Activated CD4-positive, alpha-beta T cell treated with anti-CD3 and anti-CD28 coated beads, Interleukin-2, amount 50 U/mL, for 24 hours (primary cell): ENCODE measurements at regions not wholly inside any gene's neighbourhood (a gene's known extent, or its start where the extent isn't known, plus 50 kb on each side); places are given as distances from the start of the nearest gene placed in this dataset.
"Not testable (repeated sequence)": the region's sequence is repeated elsewhere in the genome, so short reads cannot be mapped to it uniquely, and the experiment has no call there.

Source experiments
- DNase-seq, 2 donors: peaks; one replicate each; pipeline ENCODE4 v3.0.0-alpha.2; 2020; ENCODE audit warnings: low read depth in 1 of 2, low spot score in 1 of 2

DNA sequence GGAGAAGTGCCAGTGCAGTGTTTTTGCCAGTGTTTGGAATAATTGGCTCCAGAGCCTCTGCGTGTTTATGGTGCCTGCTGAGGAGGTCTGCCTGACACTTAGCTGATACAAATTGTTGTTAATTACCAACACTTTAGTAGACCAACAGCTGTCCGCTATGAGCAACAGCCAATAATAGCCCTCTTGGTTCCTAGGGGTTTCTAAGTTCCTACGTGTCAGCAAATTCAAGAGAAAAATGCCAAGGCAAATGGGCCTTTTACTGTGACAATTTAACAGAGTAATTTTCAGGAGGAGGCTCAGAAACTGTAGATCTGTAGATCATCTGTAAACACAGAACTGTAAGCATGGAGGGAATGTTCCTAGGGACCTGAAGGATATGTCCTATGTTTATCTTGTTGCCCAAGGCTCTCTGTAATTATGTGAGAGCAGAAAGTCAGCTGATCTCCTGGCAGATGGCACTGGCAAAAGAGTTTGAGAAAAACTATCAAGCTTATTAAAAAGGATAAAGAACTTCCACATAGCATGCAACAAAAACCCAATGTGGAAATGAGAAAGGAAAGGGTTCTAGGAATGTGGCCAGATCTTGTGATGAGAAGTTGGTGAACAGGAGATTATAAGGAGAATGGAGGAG, 157.7 kb downstream of the GJA1 start:
- DNase-seq, result no peak

DNA sequence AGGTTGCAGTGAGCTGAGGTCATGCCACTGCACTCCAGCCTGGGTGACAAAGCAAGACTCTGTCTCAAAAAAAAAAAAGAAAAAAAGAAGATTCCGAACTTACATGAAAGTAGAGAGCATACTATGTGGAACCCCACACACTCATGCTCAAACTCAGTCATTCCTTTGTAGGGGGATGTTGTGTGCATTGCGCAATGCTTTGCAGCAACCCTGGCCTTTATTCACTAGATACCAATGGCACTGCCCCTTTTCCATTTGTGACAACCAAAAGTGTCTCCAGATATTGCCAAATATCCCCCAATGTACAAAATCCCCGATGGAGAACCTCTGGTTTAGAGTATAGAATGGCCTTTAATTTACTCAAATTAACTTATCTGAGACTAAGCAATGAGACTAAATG, 158.6 kb downstream of the GJA1 start:
- no peak for DNase-seq

DNA sequence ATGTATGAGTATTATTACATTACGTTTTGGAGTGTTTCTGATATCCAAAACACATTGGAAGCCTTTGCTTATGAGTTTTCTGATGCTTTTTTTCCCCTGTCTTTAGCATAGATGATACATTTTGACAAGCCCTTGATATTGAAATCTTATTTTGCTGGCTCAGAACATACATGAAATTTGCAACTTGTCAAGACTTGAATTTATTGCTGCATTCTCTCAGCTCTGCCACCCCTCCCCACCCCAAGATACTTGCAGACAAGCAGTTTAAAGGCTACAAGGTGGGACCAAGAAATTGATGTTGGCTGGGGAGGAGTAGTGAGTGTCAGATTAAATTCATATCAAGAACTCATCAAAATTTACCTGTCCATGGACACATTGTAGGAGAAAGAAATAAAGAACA, 160.2 kb downstream of the GJA1 start:
- DNase-seq, result no peak

DNA sequence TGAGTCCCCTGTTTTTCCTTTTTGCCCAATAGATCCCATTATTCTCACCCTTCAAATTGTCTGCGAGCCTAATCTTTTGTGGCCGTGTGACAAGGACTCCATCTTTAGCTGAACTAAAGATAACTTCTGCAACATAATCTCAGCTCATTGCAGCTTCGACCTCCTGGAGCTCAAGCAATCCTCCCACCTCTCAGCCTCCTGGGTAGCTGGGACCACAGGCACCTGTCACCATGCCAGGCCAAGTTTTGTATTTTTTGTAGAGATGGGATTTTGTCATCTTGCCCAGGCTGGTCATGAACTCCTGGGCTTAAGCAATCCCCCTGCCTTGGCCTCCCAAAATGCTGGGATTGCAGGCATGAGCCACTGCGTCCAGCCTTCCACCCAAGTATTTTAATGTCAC, 161.0 kb downstream of the GJA1 start:
- no peak for DNase-seq

DNA sequence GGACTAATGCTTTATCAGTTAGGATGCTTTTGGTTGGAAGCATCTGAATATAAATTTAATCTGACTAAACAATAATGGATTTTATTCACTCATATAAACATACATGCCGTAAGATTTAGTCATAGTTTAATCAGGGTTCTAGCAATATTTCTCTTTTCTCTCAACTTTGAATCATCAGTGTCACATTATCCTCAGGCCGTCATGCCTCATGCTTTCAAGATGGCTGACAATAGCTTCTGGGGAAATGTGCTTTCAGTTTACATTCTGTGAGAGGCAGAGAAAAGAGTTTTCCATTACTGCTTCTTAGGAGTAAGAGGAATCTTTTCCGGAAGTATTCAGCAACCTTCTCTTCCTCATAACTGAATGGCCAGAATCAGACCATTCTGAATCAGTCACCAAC, 162.2 kb downstream of the GJA1 start:
- no peak for DNase-seq

DNA sequence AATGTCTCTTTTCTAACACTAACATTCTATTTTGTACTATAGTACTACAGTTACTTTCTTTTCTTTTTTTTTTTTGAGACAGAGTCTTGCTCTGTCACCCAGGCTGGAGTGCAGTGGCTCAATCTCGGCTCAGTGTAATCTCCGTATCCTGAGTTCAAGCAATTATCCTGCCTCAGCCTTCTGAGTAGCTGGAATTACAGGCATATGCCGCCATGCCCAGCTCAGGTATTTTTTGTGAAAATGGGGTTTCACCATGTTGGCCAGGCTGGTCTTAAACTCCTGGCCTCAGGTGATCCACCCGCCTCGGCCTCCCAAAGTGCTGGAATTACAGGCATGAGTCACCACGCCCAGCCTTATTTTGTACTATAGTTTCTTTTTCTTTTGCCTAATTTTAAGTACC, 163.9 kb downstream of the GJA1 start:
- not testable (repeated sequence) for DNase-seq

DNA sequence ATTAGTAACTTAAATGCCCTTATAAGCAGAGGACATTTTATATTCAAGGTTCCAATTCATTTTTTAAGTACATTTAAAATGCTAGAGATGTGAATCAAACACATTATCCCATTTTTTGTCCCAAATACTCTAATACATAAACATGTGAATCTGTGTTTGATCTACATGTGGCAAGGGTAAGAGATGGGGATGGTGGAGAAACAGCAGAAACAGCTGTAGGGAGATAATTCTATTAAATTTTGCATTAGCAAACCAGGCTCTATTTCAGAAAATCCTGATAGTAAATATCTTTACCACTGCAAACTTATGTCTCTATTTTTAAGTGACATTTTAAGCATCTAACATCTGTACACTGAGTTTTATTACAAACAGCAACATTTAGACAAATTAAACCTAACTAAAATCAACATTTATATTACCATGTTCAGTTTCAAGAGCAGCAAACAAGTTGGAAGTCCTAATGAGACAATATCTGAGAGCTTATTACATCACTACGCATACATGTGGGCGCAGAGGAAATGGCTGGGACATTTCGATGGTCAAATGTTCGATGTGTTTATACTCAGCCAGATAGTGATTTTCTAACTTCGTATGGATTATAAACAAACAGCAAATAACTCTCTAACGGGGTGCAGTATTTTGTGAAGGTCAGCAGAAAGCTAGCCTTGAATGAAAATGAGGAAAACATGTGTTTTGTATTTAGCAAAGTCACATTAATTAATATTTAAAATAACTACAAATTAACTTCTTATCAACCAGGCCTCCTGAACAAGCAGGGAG, 165.1 kb downstream of the GJA1 start:
- no peak for DNase-seq

DNA sequence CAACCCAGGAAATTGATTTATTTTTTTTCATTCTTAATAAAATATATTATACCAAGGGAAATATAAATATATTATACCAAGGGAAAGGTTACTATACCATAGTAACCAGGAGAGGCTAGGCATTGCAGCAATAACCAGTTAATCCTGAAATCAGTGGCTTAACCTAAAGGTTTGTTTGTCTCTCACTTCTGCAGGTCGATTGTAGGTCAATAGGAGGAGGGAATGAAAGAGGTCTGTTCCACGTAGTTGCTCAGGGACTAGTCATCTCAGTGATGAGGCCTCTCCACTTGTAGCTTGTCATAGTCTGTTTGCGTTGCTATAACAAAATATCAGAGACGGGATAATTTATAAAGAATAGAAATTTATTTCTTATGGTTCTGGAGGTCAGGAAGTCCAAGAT, 168.0 kb downstream of the GJA1 start:
- DNase-seq, result no peak

DNA sequence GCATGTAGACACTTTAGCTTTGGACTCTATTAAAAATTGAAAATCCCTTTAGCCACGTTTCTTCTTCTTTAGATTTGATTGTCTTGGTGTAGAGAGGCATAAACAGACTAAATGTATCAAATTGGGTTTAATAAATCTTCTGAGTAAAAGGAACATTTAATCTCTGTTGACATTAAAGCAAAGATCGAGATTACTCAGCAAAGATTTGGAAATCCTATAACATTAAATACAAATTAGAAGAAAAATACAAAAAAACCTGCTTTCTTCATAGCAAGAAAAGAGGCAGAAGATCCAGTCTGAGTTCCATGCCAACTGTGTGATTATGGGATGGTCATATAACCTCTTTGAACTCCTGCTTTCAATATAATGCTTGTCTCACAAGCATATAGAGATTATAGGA, 172.3 kb downstream of the GJA1 start:
- DNase-seq, result no peak

DNA sequence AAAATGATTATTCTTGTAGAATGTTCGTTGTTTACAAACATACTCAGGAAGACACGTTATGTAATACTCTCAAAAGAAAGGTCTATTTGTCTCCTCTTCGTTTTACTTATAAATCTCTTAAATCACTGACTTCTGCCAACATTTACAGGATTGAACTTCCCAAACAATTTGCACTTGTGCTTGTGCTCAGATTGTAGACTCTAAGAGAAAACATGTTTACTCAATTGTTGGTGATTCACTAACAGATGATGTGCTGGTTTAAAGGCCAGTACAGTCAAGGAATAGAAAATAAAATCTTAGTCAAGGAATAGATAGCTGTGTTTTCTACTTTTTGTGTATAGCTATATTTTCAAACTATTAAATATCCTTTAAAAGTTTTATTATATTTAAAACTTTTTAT, 172.8 kb downstream of the GJA1 start:
- no peak for DNase-seq

DNA sequence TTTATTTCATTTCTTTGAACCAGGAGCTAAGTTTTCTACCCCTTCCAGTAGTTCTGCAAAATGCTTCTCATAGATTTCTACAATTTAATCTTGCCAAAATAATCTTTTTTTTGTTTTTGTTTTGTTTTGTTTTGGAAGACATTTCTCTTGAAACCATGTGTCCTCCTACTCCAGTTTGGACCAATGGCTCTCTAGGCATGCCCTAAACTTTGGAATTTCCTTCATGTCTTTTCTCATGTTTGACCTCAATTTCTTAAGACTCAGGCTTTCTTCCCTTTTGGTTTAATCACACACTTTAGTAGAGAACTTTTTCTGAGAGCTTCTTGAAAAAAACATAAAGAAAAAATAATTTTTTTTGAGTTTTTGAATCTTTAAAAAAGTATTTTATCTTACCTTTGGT, 173.8 kb downstream of the GJA1 start:
- DNase-seq, result no peak

DNA sequence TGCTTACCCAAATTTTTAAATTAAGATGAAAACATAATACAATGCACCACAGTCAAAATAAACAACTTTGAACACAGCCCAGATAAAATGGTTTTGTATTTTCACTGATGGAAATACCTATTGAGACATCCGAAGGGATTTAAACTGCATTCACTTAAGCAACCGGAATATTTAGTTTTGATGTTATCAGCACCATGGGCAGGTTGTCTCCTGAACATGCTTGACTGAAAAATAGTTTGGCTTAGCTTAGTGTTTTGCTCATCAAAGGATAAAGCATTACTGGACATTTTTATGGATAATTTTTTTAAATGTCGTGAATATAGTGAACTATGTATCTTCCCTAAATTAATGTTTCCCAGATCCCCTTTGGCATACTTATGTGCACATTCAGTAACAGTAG, 177.5 kb downstream of the GJA1 start:
- no peak for DNase-seq

DNA sequence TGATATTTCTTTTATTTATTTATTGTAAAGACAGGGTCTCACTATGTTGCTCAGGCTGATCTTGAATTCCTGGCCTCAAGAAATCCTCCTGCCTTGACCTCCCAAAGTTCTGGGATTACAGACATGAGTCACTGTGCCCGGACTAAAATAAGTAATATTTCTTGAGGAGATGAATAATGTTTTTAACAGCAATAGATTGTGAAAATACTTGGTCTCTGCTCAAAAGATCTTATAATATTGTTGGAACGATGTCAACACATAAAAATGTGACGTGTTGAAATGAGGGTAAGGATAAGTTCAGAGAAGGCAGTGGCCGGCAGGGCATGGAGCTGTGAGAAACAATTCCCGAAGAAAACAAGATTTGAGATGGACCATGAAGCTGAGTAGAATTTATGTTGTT, 178.7 kb downstream of the GJA1 start:
- no peak for DNase-seq

DNA sequence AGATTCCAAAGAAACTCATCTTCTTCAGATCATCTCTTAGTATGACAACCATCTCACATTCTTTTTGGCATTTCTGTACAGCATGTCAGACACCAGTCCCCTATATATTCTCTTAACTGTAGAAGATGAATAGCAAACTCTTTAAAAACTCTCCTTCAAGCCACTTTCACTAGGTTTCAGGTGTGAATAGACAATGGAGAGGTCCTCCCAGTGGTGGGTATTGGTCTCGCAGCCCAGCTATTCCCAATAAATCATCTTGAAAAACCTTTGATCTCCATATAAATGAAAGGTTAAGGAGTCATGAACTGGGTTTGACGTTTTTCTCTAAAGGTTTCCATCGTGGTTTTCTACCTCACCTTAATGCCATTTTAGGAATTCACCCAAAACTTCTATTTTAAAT, 180.0 kb downstream of the GJA1 start:
- DNase-seq, result no peak

DNA sequence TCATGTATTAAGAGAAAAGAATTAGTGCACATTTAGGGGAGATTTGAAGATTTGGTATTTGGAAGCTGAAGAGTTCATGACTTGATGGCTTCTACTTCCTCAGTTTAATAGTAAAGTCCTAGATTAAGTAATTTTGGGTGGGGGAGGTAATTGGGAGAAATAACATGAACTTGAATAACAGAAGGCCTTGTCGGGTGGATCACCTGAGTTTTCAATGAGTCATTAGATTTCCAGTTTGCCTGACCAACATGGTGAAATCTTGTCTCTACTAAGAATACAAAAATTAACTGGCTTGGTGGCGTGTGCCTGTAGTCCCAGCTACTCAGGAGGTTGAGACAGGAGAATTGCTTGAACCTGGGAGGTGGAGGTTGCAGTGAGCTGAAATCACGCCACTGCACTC, 181.0 kb downstream of the GJA1 start:
- DNase-seq, result no peak

DNA sequence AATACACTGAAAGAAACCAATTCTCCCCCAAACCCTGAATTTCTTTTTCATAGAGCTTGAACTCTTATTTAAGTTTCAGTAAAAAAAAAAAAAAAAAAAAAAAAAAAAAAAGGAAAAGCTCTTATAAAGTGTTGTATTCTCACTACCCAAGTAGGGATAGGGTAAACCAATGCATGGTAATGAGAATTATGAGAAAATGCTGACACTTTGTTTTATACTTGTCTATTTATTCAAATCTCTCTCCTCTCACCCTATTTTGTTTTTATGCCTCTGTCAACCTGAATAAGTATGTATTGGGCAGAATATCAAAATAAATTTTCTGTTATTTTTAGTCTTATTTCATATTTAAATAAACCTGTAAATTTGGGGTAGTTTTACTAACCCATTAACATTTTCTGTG, 181.9 kb downstream of the GJA1 start:
- no peak for DNase-seq

DNA sequence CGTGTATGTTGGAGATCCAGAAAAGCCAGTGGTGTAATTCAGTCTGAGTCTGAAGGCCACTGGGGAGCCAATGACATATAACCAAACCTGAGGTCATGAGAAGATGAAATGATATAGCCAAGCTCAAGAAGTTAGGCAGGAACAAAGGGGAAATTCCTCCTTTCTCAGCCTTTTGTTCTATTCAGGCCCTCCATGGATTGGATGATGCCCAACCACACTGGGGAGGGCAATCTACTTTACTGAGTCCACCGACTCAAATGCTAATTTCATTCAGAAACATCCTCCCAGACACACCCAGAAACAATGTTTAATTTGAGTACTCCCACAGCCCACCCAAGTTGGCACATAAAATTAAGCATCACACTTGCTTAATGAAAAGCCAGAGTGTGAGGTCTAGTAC, 183.6 kb downstream of the GJA1 start:
- no peak for DNase-seq

DNA sequence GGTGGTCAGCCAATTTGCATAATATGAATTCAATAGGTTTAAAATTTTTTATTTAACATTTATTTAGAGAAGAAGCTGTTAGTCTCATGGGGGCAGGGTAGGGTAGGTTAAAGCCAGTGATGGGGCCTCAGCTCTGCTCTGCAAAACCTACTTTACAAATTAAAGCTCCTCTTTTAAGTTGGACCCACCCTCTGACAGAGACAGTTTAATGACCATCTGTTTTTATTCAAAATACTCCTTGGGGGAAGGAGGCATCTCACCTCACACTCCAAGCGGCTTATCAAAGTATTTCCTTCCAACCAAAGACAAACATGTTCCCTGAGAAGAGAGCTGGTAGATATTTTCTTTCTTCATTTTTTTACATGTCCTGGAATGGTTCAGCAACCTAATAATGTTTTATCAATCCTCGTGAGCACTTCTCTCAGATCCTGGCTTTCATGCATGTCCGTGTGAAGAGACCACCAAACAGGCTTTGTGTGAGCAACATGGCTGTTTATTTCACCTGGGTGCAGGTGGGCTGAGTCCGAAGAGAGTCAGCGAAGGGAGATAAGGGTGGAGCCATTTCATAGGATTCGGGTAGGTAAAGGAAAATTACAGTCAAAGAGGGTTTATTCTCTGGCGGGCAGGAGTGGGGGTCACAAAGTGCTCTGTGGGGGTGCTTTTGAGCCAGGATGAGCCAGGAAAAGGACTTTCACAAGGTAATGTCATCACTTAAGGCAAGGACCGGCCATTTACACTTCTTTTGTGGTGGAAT, 184.7 kb downstream of the GJA1 start:
- DNase-seq, result no peak

DNA sequence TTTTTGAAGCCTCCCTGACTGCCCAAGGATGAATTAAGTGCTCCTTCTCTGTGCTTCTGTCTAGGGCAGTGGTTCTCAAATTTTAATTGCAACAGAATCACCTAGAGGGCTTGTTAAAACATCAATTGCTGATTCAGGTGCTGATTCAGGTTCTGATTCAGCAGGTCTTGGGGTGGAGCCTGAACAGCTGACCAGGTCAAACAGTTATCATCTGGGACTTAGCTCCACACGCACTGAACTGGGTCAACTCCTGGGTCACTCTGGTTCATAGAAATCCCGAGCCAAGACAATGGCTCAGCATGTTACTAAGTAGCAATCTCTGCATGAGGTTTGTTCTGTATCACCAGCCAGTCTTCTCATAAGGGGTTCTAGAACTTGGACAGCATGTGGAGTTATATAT, 192.3 kb downstream of the GJA1 start:
- DNase-seq, result no peak

DNA sequence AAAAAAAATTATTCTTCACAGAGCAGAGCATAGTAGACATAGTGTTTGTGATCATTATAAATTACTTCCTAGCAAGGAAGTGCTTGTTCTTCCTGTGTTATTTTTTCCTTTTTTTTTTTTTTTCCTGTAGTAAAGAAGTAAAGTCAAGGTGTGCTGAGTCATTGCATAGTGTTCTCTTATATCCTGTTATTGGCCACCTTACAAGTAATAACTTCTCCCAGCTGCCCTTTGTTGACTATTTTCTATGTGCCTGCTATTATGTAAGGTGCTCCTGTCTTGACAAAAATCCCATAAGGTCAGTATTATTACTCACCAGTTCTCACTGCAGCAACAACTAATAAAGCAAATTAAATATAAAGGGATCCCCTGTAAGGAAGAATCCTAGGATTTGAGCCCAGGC, 195.3 kb downstream of the GJA1 start:
- no peak for DNase-seq

DNA sequence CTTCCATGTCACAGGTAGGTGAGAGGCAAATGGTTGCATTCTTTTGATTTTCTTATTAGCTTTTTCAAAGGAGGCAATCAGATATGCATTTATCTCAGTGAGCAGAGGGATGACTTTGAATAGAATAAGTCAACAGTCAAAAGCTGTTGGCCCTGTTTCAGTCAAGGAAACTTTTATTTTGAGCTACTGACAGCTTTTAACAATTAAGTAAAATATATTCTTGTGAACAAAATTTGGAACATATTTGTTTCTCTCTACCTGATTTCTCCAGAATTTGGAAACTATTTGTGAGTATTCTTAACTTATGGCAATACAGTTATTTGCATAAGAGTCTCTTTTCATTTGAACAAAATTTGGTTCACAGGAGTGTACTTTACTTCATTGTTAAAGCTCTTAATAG, 196.3 kb downstream of the GJA1 start:
- not testable (repeated sequence) for DNase-seq

DNA sequence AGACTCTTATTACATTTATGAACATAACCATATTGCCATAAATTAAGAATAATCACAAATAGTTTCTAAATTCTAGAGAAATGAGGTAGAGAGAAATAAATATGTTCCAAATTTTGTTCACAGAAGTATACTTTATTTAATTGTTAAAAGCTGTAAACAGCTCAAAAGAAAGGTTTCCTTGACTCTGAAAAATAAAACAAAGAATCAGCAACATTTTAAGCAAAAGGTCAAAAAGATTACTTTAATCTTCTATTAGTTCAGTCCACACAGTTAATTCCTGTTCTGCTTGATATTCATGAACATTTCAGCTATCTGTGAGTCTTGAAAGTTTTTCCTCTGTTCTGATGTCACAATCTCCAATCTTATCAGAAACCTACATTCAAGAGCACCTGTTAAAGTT, 197.9 kb downstream of the GJA1 start:
- DNase-seq, result no peak
